K562 (cell line): ENCODE measurements at regions not wholly inside any gene's neighbourhood (a gene's known extent, or its start where the extent isn't known, plus 50 kb on each side); places are given as distances from the start of the nearest gene placed in this dataset.

ENCODE experiments used
- ATAC-seq: fragments of 200-7000 bp; cut with Tn5 transposase; 3 replicates; pipeline ENCODE4 v1.9.1; 2020; ENCODE audit warnings: moderate library complexity
- BruUV-seq: library from RNA; stranded (reverse); fragments of 400-500 nt; replicated peaks from 2 replicates; lab custom pipeline; 2021; lab: Mats Ljungman, UMichigan
- CTCF ChIA-PET: fragments of 300-600 bp; formaldehyde crosslinking; extraction: SDS; loops from one replicate; lab custom pipeline; 2021; ENCODE audit warnings: low intra/inter-chr PET ratio; lab: Yijun Ruan, JAX
- POLR2A ChIA-PET: fragments of 300-600, 350-650 bp; sonication (Branson Sonifier 250); formaldehyde crosslinking; extraction: SDS; loops from one replicate; lab custom pipeline; 2021; ENCODE audit warnings: antibody characterized with exemption, inconsistent platforms; lab: Yijun Ruan, JAX
- DNase-seq, 4 experiments: peaks; one replicate each; pipeline versions ENCODE4 v3.0.0 to v3.0.0-alpha.2; 2011 to 2018; ENCODE audit warnings: low spot score in 3 of 4, mixed read lengths in 3 of 4; ENCODE audit errors: extremely low read depth in 1 of 4
- FAIRE-seq: peaks from 2 replicates; lab custom pipeline; 2011; peaks lifted over from hg19 to GRCh38; lab: Jason Lieb, UNC
- H2AFZ ChIP-seq: 2 replicates; pipeline ENCODE4 v1.6.0; 2011; ENCODE audit warnings: low read depth, low read length, control low read depth, inconsistent platforms
- H3K27ac ChIP-seq: fragments of 200-600 bp; 3 replicates; pipeline ENCODE4 v1.8.0; 2011; ENCODE audit warnings: low read depth, mild to moderate bottlenecking, control low read depth, inconsistent platforms, low read length, moderate library complexity, mixed read lengths; ENCODE audit errors: extremely low read depth
- H3K27me3 ChIP-seq, 2 experiments: fragments of 300-600 bp in 1 of 2; 2 replicates in 1 of 2; 3 replicates in 1 of 2; pipeline versions ENCODE4 v1.6.0 to v1.8.0; 2011; ENCODE audit warnings: inconsistent platforms in 2 of 2, low read length in 2 of 2, mild to moderate bottlenecking in 1 of 2, mixed read lengths in 1 of 2, moderate library complexity in 1 of 2; ENCODE audit not compliant: control insufficient read depth in 2 of 2, insufficient read depth in 2 of 2
- H3K36me3 ChIP-seq: fragments of 300-600 bp; 3 replicates; pipeline ENCODE4 v1.8.0; 2011; ENCODE audit warnings: mild to moderate bottlenecking, low read length, inconsistent platforms; ENCODE audit not compliant: control insufficient read depth, insufficient read depth
- H3K4me1 ChIP-seq, 2 experiments: fragments of 200-600 bp in 1 of 2; replicated peaks in 1 of 2; 2 replicates in 1 of 2; 3 replicates in 1 of 2; pipeline versions ENCODE4 v1.5.1 to v1.8.0; 2011; ENCODE audit warnings: inconsistent platforms in 2 of 2, low read length in 2 of 2, mild to moderate bottlenecking in 1 of 2, mixed read lengths in 1 of 2, moderate library complexity in 1 of 2; ENCODE audit not compliant: control insufficient read depth in 2 of 2, insufficient read depth in 2 of 2
- H3K4me2 ChIP-seq: 2 replicates; pipeline ENCODE4 v1.6.1; 2011; ENCODE audit warnings: low read length, control low read depth, inconsistent platforms, mixed read lengths; ENCODE audit not compliant: insufficient read depth
- H3K4me3 ChIP-seq: fragments of 200-600 bp; sonication (generic), shearing (Covaris generic); 2 replicates; pipeline ENCODE4 v1.5.1; 2016; ENCODE audit warnings: control low read depth, inconsistent platforms
- H3K79me2 ChIP-seq: fragments of 200-600 bp; 3 replicates; pipeline ENCODE4 v1.8.0; 2011; ENCODE audit warnings: low read length, inconsistent platforms; ENCODE audit not compliant: control insufficient read depth, insufficient read depth
- H3K9ac ChIP-seq, 2 experiments: 2 replicates each; pipeline versions ENCODE4 v1.6.0 to v1.6.1; 2011; ENCODE audit warnings: low read depth in 2 of 2, low read length in 2 of 2, control low read depth in 1 of 2, inconsistent platforms in 1 of 2, mild to moderate bottlenecking in 1 of 2, mixed read lengths in 1 of 2; ENCODE audit not compliant: insufficient read depth in 1 of 2
- H3K9me1 ChIP-seq: one replicate; pipeline ENCODE4 v1.6.0; 2011; ENCODE audit warnings: inconsistent platforms, mild to moderate bottlenecking, low read length, moderate library complexity; ENCODE audit not compliant: control insufficient read depth, insufficient read depth
- H3K9me3 ChIP-seq: replicated peaks from 2 replicates; pipeline ENCODE4 v1.5.1; 2011; ENCODE audit warnings: low read depth, low read length, inconsistent platforms; ENCODE audit not compliant: control insufficient read depth, insufficient read depth
- H4K20me1 ChIP-seq: replicated peaks from 2 replicates; pipeline ENCODE4 v1.6.1; 2011; ENCODE audit warnings: low read length, inconsistent platforms, mixed read lengths; ENCODE audit not compliant: control insufficient read depth, insufficient read depth
- HNRNPLL ChIP-seq: fragments of 200-400 bp; formaldehyde crosslinking; IDR thresholded peaks from 2 replicates; pipeline ENCODE4 v1.6.1; 2017; ENCODE audit warnings: low read length, low read depth, mild to moderate bottlenecking; ENCODE audit not compliant: poor library complexity, severe bottlenecking
- IFI16 ChIP-seq: fragments of 250-450 bp; sonication (Bioruptor Pico); IDR thresholded peaks from 2 replicates; pipeline ENCODE4 v2.1.2; 2022; ENCODE audit warnings: mild to moderate bottlenecking, inconsistent platforms
- MAFF ChIP-seq: IDR thresholded peaks from 2 replicates; pipeline ENCODE4 v1.6.1; 2012; ENCODE audit warnings: low read length, improper control_type of control experiment
- MTA1 ChIP-seq: fragments of 450-650 bp; IDR thresholded peaks from 2 replicates; pipeline ENCODE4 v1.6.1; 2017; ENCODE audit warnings: borderline replicate concordance
- NFIX ChIP-seq: fragments of 250-450 bp; sonication (Bioruptor Pico); IDR thresholded peaks from 2 replicates; pipeline ENCODE4 v1.4.0; 2020; ENCODE audit warnings: low read depth, mild to moderate bottlenecking, moderate library complexity
- PHB ChIP-seq: fragments of 250-450 bp; sonication (Bioruptor Pico); IDR thresholded peaks from 2 replicates; pipeline ENCODE4 v1.5.0; 2021
- PHF8 ChIP-seq: fragments of 200-600 bp; sonication (generic); IDR thresholded peaks from 2 replicates; pipeline ENCODE4 v1.6.1; 2012; ENCODE audit warnings: mixed run types, mild to moderate bottlenecking, inconsistent platforms, low read length, moderate library complexity, borderline replicate concordance
- ZNF347 ChIP-seq: fragments of 450-650 bp; formaldehyde crosslinking; IDR thresholded peaks from 2 replicates; pipeline ENCODE4 v1.4.0; 2020; ENCODE audit warnings: low read depth, mild to moderate bottlenecking, moderate library complexity
- ZNF57 ChIP-seq: fragments of 450-650 bp; formaldehyde crosslinking; IDR thresholded peaks from 2 replicates; pipeline ENCODE4 v1.4.0; 2020; ENCODE audit warnings: mild to moderate bottlenecking, moderate library complexity
- ZNF586 ChIP-seq: fragments of 450-650 bp; formaldehyde crosslinking; conservative IDR thresholded peaks from 2 replicates; pipeline ENCODE4 v1.4.0; 2020; ENCODE audit warnings: mild to moderate bottlenecking, moderate library complexity
- WGBS: fragments of 100-300 bp; shearing (Covaris generic); methylation state at CpG from one replicate; pipeline ENCODE4 v1.1.6; 2016; ENCODE audit warnings: low coverage, mixed read lengths; ENCODE audit not compliant: insufficient coverage; ENCODE audit errors: missing lambda C conversion rate; 5-methylcytosine and 5-hydroxymethylcytosine counted together
- in situ Hi-C: fragments of 300-500 bp; cut with MboI; formaldehyde crosslinking; loops from 4 replicates; pipeline ENCODE4 v1.15.0; 2018; ENCODE audit warnings: inconsistent platforms, mixed read lengths
- intact Hi-C: fragments of 100-400 bp; cut with micrococcal nuclease; formaldehyde crosslinking; loops from 2 replicates; pipeline ENCODE4 v1.14.2; 2022
- TF ChIP-seq, protein P1 (sequence below): fragments of 250-450 bp; sonication (Bioruptor Pico); IDR thresholded peaks from 2 replicates; pipeline ENCODE4 v1.9.0; 2021; ENCODE audit warnings: mild to moderate bottlenecking, inconsistent platforms
- TF ChIP-seq, protein P2 (sequence below), 2 experiments: fragments of 450-650 bp in 1 of 2; sonication (generic) in 1 of 2; formaldehyde crosslinking; conservative IDR thresholded peaks; 2 replicates each; pipeline versions ENCODE4 v1.4.0 to v1.8.1; 2020 to 2022; ENCODE audit warnings: mild to moderate bottlenecking in 1 of 2, missing genetic modification reagents in 1 of 2
- TF ChIP-seq, protein P3 (sequence below): fragments of 450-650 bp; formaldehyde crosslinking; conservative IDR thresholded peaks from 2 replicates; pipeline ENCODE4 v1.4.0; 2022; ENCODE audit warnings: mild to moderate bottlenecking, missing genetic modification characterization
- TF ChIP-seq, protein P4 (sequence below): fragments of 450-650 bp; conservative IDR thresholded peaks from 2 replicates; pipeline ENCODE4 v1.6.1; 2016; ENCODE audit warnings: missing genetic modification characterization, low read depth, mild to moderate bottlenecking, missing compliant biosample characterization, moderate library complexity
- TF ChIP-seq, protein P5 (sequence below): fragments of 450-650 bp; IDR thresholded peaks from 2 replicates; pipeline ENCODE4 v1.6.1; 2014; ENCODE audit warnings: low read depth, mild to moderate bottlenecking, moderate library complexity, borderline replicate concordance

- Histone ChIP-seq H3K9ac (no peak overlapping the region), H3K9me3 (no peaks in the 10 kb centered on the region), H3K36me3 (no peaks in the 10 kb centered on the region), H3K79me2 (no peaks in the 10 kb centered on the region), H2AFZ (no peak overlapping the region), H3K9me1 (no peaks in the 10 kb centered on the region), H3K27me3 (peaks cover 55 to 78% of the 10 kb centered on the region in 2 experiments), H3K27ac (no peak overlapping the region), H3K4me2 (no peak overlapping the region), H3K4me3 (no peak overlapping the region), H4K20me1 (0 out of 2 replicates have a peak, but pooled peaks cover 3% of the 10 kb centered on the region), H3K4me1 (no peaks in the 10 kb centered on the region)
- no TSS peak for BruUV-seq
- FAIRE-seq, result no peak
- in situ Hi-C loops, result no loop called here
- intact Hi-C loops, result no loop called here
- ChIA-PET CTCF (no interaction called here), POLR2A (interaction anchor here (0.9 kb wide), 1 partner anchor 15 kb away, joined by 3 read pairs; no protein-coding TSS in a partner anchor)
- ATAC-seq, result no peak
- under 1% methylated on average over 5 of the region's 5 CpGs for WGBS
- no peak for DNase-seq
- TF ChIP-seq PHF8 (no peak), IFI16 (CRISPR knock-in tag) (no peak), NFIX (CRISPR knock-in tag) (no peak), ZNF57 (no peak), MTA1 (no peak), ZNF586 (CRISPR knock-in tag) (no peak), MAFF (no peak), HNRNPLL (no peak), PHB (CRISPR knock-in tag) (no peak), ZNF347 (CRISPR knock-in tag) (no peak)
- TF ChIP-seq, protein P1, sequence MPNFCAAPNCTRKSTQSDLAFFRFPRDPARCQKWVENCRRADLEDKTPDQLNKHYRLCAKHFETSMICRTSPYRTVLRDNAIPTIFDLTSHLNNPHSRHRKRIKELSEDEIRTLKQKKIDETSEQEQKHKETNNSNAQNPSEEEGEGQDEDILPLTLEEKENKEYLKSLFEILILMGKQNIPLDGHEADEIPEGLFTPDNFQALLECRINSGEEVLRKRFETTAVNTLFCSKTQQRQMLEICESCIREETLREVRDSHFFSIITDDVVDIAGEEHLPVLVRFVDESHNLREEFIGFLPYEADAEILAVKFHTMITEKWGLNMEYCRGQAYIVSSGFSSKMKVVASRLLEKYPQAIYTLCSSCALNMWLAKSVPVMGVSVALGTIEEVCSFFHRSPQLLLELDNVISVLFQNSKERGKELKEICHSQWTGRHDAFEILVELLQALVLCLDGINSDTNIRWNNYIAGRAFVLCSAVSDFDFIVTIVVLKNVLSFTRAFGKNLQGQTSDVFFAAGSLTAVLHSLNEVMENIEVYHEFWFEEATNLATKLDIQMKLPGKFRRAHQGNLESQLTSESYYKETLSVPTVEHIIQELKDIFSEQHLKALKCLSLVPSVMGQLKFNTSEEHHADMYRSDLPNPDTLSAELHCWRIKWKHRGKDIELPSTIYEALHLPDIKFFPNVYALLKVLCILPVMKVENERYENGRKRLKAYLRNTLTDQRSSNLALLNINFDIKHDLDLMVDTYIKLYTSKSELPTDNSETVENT, result no peak
- TF ChIP-seq, protein P2, sequence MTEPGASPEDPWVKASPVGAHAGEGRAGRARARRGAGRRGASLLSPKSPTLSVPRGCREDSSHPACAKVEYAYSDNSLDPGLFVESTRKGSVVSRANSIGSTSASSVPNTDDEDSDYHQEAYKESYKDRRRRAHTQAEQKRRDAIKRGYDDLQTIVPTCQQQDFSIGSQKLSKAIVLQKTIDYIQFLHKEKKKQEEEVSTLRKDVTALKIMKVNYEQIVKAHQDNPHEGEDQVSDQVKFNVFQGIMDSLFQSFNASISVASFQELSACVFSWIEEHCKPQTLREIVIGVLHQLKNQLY (CRISPR knock-in tag; conservative IDR thresholded peaks at IDR 0.05), result no peak
- TF ChIP-seq, protein P3, sequence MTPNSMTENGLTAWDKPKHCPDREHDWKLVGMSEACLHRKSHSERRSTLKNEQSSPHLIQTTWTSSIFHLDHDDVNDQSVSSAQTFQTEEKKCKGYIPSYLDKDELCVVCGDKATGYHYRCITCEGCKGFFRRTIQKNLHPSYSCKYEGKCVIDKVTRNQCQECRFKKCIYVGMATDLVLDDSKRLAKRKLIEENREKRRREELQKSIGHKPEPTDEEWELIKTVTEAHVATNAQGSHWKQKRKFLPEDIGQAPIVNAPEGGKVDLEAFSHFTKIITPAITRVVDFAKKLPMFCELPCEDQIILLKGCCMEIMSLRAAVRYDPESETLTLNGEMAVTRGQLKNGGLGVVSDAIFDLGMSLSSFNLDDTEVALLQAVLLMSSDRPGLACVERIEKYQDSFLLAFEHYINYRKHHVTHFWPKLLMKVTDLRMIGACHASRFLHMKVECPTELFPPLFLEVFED (CRISPR knock-in tag), result no peak
- TF ChIP-seq, protein P4, sequence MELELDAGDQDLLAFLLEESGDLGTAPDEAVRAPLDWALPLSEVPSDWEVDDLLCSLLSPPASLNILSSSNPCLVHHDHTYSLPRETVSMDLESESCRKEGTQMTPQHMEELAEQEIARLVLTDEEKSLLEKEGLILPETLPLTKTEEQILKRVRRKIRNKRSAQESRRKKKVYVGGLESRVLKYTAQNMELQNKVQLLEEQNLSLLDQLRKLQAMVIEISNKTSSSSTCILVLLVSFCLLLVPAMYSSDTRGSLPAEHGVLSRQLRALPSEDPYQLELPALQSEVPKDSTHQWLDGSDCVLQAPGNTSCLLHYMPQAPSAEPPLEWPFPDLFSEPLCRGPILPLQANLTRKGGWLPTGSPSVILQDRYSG, result no peak
- TF ChIP-seq, protein P5, sequence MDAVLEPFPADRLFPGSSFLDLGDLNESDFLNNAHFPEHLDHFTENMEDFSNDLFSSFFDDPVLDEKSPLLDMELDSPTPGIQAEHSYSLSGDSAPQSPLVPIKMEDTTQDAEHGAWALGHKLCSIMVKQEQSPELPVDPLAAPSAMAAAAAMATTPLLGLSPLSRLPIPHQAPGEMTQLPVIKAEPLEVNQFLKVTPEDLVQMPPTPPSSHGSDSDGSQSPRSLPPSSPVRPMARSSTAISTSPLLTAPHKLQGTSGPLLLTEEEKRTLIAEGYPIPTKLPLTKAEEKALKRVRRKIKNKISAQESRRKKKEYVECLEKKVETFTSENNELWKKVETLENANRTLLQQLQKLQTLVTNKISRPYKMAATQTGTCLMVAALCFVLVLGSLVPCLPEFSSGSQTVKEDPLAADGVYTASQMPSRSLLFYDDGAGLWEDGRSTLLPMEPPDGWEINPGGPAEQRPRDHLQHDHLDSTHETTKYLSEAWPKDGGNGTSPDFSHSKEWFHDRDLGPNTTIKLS, result no peak
Measured at GRCh38 chr1:10918531-10918930, 93.9 kb upstream of the TARDBP start.
